GM19099 (cell line): ENCODE measurements at regions not wholly inside any gene's neighbourhood (a gene's known extent, or its start where the extent isn't known, plus 50 kb on each side); places are given as distances from the start of the nearest gene placed in this dataset.

Experiments used
- POLR2A ChIP-seq: IDR thresholded peaks from 3 replicates; pipeline ENCODE4 v1.6.1; 2011; ENCODE audit warnings: low read depth; ENCODE audit not compliant: insufficient read length; ENCODE audit errors: extremely low read depth

DNA sequence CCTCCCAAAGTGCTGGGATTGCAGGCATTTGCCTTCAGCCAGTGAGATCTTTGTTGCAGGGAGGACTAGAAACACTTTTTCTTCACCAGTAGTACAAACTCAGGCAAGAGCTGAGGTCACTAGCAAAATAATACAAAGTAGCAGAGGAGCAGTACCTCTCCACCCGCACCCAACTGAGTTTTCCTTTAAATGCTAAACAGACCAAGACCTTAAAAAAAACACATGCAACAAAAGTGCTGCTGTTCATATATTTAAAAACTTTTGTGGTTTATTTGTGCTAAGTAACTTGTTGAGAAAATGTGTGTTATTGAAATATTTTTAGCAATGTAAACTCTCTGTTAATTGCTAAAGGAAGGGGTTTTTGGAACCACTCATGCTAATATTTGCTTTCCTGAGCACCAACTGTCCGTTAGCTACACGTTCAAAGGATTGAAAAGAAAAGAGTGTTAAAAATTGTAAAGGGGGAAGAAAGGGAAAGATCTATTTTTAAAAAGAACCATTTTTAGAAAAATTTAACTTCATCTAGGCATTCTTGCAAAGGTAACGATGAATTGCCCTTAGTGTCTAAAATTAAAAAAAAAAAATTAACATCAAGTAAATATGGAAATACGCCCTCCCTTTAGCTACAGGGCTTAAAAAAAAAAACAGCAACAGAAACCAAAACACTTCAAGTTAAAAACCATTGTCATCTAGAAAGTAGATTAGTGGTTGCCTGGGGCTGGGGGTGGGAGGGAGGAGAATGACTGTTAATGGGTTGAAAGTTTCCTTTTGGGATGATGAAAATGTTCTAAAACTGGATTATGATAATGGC, 114.0 kb upstream of the KRAS start:
- no peak for TF ChIP-seq POLR2A

DNA sequence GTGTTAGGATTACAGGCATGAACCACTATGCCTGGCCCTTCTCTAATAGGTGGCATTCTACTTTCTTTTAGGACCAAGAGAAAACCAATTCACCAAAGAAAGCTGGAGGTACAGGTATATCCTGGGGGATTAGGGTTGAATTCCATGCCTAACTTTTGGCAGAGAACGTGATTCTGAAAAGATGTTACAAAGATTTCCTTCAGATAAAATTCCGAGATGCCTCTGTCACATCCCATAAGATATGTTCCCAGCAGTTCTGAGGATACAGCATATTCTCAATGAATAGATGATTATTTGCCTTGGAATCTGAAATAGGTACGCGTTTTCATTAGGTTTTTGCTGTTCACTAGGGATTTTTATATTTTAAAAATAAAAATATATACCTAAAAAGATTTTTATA, 111.9 kb upstream of the KRAS start:
- no peak for TF ChIP-seq POLR2A

DNA sequence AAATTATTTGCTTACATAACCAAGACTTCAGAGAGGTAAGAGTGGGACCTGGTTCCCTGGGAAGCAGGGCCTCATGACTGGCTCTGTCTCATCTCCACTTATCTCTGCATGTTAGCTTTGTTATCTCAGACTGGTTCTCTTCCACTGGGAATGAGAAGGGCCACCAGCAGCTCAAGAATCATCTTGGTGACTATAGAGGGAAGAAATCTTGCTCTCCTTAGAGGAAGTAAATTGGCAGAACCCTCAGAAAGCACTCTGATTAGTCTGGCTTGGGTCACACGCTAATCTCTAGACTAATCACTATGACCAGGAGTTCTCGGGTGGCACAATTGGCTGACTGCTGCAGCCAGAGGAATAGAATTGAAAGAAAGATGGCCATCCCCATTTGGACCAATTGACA, 110.8 kb upstream of the KRAS start:
- TF ChIP-seq POLR2A = no peak

DNA sequence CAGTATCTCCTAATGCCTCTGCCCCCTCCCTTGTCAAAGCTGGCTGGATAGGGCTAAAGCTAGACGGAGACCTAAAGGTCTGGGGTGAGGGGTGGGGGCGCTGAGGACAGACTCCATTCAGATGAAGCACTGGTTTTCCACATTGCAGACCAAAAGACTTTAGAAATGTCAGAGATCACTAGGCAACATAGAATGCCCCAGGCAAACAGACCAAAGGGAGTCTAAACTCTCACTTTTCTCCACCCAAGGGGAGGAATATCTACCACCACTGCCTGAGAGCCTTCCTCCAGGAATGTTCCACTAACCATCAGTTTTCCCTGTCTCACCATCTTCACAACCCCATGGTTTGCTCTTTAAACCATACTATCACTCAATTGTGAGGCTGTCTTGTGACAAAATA, 106.9 kb upstream of the KRAS start:
- no peak for TF ChIP-seq POLR2A

DNA sequence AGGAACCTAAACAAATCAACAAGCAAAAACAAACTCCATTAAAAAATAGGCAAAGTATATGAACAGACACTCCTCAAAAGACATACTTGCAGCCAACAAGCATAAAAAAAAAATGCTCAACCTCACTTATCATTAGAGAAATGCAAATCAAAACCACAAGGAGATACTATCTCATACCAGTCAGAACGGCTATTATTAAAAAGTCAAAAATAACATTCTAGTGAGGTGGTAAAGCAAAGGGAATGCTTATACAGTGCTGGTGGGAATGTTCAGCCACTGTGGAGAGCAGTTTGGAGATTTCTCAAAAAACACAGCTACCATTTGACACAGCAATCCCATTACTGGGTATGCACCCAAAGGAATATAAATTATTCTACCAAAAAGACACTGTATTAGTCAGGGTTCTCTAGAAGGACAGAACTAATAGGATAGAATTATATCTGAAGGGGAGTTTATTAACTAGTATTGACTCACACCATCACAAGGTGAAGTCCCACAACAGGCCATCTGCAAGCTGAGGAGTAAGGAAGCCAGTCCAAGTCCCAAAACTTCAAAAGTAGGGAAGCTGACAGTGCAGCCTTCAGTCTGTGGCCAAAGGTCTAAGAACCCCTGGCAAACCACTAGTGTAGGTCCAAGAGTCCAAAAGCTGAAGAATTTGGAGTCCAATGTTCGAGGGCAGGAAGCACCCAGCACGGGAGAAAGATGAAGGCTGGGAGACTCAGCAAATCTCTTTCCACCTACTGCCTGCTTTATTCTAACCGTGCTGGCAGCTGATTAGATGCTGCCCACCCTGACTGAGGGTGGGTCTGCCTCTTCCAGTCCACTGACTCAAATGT, 101.6 kb upstream of the KRAS start:
- TF ChIP-seq POLR2A = no peak

DNA sequence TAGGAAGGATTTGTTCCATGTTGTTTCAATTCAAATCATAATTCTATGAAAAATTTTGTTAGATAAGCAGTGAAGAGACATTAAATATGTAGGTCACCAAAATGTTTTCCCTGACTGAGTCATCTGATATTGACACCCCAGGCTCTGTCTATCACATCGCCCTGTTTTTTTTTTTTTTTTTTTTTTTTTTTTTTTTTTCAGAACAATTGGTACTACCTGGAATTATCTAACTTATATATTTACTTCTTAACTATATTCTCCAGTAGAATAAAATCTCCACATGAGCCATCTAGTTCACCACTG, 97.8 kb upstream of the KRAS start:
- TF ChIP-seq POLR2A = no peak

DNA sequence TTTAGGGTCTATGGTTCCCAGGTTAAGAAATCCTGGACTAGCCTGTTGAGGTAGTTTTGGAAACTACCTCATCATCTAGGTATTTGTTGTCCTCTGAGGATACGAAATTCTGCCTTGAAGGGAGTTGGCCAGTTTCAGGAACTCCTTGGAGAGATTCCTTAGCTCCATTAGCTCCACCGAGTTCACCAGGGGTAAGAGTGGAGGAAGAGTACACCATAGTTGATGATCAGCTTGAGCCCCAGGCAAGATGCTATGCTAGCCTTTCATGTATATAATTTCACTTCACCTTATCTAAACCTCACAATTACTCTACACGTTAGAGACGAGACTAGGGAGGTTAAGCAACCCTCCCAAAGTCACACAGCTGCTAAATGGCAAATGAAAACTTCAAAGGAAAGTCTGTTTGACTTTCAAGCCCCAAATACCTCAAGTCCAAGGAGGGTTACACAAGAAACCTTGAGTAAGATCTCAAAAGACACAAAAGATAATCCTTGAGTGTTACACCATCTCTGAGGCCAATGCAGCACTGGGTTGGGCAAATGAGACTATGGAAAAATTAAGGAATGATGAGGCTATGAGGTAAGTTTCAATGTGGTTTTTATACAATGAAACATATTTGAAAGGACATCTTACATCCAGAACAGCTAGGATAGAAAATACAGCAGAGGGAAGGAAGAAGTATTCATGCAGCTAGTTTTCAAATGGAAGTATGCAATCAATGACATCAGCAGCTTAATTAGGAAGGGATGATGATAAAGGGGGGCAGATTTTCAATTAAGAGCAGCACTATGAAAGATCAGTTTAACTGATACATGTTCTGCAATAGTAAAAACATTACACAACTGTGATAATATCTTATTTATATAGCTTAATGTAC, 97.2 kb upstream of the KRAS start:
- TF ChIP-seq POLR2A = no peak

DNA sequence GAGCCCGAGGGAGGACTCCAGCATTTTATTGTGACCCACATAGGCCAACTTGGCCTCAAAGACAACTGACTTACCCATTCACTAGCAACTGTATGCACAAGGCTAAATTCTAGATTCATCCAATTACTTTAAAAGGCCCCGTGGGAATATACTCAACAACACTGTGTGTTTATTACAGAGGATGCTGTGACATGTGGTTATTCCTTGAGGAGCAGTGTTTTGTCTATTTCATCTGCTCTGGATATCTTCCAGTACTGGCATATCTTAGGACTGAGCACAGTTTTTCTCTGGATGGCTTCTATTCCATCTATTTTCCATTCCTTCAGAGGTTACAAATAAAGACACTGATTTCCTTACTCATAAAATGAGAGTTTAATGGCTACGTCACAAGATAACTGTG, 87.2 kb upstream of the KRAS start:
- no peak for TF ChIP-seq POLR2A

DNA sequence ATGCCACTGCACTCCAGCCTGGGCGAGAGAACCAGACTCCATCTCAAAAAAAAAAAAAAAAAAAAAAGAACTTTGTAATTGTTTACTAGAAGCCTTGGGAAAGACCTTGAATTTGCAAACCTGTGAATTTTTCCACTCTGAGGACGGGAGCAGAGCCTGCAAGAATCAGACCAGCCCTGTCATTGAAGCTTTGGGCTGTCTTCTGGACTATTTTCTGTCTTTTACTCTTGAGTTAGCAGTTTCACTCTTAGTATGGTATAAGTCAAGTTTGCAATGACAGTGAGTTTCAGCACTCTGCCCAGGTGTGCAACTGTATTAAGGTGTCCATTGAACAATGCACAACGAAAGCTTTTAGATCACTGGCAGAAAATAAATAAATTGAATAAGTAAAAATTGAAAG, 81.4 kb upstream of the KRAS start:
- no peak for TF ChIP-seq POLR2A

DNA sequence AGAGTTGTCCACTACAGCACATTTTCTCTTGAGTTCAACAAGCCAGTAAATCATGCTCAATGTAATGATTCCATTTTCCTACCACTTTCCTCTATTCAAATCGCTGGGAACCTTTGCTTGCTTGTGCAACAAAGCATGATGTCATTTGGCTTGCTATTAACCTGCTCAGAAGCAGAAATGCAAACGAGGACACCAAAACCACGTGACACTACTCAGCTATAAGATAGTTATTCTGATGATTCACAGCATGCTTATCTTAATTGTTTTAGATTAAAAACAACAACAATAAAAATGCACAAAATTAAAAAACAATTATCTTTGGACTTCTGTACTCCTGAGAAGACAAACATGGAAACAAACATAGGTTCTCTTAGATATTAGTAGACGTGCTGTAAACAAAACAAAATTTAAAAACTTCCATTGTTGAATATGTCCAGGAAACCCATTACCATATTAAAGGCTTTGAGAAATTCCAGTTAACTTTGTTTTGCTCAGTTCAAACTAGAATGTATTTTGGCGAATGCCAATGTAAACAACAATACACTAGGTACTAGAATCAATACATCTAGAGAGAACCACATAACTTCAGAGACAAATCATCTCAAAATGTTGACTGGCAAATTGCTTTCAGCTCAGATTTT, 77.5 kb upstream of the KRAS start:
- TF ChIP-seq POLR2A = no peak

DNA sequence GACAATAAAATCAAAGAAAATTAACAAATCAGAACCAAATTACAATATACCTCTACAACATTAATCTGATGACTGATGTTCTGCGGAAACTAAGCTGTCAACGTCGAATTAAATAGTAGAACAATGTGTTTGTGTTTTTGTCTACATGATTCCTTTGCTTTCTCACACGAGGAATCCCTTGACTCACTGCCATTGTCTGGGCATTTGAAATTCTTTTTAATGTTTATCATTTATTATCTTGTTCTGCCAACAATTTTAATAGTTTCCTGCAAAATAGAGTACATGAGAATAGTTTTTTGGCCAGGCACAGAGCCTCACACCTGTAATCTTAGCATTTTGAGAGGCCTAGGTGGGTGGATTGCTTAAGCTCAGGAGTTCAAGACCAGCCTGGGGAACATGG, 76.6 kb upstream of the KRAS start:
- no peak for TF ChIP-seq POLR2A

DNA sequence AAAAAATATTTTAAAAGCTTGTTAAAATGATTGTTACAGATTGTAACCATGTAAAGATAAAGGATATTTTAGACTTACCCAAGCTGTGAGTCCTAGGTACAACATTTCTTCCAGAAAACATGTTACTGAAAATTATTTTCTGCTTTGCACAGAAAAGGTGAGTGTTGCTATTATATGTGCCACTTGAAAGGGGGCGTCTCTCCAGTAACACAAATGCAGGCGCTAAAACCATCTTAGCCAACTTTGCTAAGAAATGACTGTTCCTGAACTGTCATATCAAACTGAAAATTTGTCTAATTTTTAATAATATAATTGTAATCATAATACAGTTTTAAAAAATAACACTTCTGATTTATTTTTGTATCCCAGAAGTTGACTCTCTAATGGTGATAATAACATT, 75.6 kb upstream of the KRAS start:
- TF ChIP-seq POLR2A = no peak

DNA sequence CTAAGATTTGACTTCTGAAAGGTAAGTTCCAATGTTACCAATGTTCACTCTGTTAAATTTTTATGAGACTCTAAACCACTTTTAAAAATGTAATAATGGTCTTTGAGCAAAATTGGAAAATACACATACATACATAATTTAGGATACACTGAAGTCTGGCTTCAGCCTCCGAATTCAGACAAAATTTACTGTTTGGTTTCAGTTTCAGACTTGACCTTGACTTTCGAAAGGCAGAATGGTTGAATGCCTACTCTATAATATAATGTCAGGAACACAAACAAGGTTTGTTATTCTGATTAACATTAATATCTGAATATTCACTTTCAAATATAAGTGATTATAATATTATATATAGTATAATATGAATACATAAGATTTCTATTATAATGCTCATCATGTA, 74.1 kb upstream of the KRAS start:
- TF ChIP-seq POLR2A = no peak

DNA sequence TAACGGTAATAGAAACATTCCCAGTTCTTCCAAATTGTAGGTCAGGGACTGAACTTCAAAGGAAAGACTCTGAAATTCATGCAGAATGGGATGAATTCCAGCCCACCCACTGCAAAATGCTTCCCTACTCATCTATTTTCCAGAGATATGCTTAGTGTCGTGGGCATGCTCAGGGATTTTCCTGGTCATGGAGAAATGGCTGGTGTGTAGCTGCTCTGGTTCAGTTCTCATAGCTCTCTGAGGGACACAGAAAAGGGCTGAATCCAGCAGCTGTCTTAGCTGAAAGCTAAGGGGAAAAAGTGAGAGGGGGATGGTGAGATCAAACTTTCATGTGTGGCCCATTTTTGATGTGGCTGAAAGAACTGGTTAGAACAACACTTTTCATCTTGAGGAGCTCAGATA, 72.9 kb upstream of the KRAS start:
- TF ChIP-seq POLR2A = no peak
